ENCODE measurements at regions not wholly inside any gene's neighbourhood (a gene's known extent, or its start where the extent isn't known, plus 50 kb on each side); places are given as distances from the start of the nearest gene placed in this dataset.
A peak's percentile ranks its signal among the peaks of the same experiment; 100 is the strongest.
"Not testable (repeated sequence)": the region's sequence is repeated elsewhere in the genome, so short reads cannot be mapped to it uniquely, and the experiment has no call there.

DNA sequence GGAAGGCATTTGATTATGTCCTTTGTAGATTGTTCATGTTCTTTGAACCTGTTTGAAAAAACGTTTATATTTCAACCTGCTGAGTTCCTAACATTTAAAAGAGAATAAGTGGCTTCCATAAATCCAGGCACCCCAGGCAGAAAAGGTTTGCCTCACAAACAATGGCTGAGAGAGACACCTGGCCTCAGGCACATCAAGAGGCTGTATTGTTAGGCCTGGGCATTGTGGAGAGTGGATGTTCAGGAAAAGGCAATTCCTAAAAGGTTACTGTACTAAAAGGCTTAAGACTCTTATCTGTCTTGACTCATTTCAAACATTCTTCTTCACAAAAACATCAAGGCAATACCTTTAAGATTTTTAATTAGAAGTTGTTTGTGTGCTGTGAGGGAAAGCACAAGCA lies 811.7 kb downstream of the PRIM2 start:
- H3K4me2 ChIP-seq (ENCODE audit: insufficient read depth in 1 of 2, low read depth in 2 of 2, low read length in 2 of 2); H4K8ac ChIP-seq (ENCODE audit: extremely low read depth, insufficient read depth, low read length); H2BK15ac ChIP-seq (ENCODE audit: low read length); H3K36me3 ChIP-seq (ENCODE audit: control insufficient read depth in 2 of 4, insufficient read depth in 4 of 4, low read length in 3 of 4); H4K20me1 ChIP-seq (replicated peaks in 1 of 2; ENCODE audit: control insufficient read depth in 1 of 2, insufficient read depth in 2 of 2, low read length in 2 of 2); H3K4ac ChIP-seq (replicated peaks; ENCODE audit: insufficient read length, low read depth, low read length); H3K18ac ChIP-seq (ENCODE audit: extremely low read depth, low read length); H3K27ac ChIP-seq (ENCODE audit: low read depth, low read length); H4K5ac ChIP-seq (ENCODE audit: insufficient read length, low read depth, low read length); H4K91ac ChIP-seq (replicated peaks; ENCODE audit: insufficient read length, low read length); H3K56ac ChIP-seq (replicated peaks; ENCODE audit: insufficient read length, low read depth, low read length); H3K9ac ChIP-seq (replicated peaks in 1 of 4; ENCODE audit: extremely low read depth in 1 of 4, low read depth in 3 of 4, low read length in 3 of 4); POLR2A ChIA-PET (ENCODE audit: partially characterized antibody); H2AK5ac ChIP-seq (ENCODE audit: low read depth, low read length); H3K4me3 ChIP-seq (ENCODE audit: extremely low read depth in 1 of 4, insufficient read depth in 2 of 4, low read depth in 3 of 4, low read length in 4 of 4); H2BK12ac ChIP-seq (ENCODE audit: low read depth, low read length); H2BK120ac ChIP-seq (replicated peaks; ENCODE audit: low read depth, low read length); H3K14ac ChIP-seq (ENCODE audit: insufficient read length); H3K4me1 ChIP-seq (replicated peaks in 1 of 4; ENCODE audit: control insufficient read depth in 3 of 4, insufficient read depth in 4 of 4, low read length in 3 of 4); H3K27me3 ChIP-seq (replicated peaks in 1 of 4; ENCODE audit: control insufficient read depth in 3 of 4, extremely low read depth in 1 of 4, insufficient read depth in 3 of 4, low read length in 3 of 4); H3K79me2 ChIP-seq (ENCODE audit: control insufficient read depth in 1 of 2, insufficient read depth in 2 of 2, low read length in 2 of 2); H3K79me1 ChIP-seq (ENCODE audit: low read depth, low read length); H2BK20ac ChIP-seq (ENCODE audit: low read length); H3K23me2 ChIP-seq (ENCODE audit: low read depth, low read length); H3K23ac ChIP-seq (ENCODE audit: insufficient read length); CTCF ChIA-PET (ENCODE audit: partially characterized antibody); H2AFZ ChIP-seq (ENCODE audit: low read length); H2BK5ac ChIP-seq (ENCODE audit: low read depth, low read length): not testable (repeated sequence)
- 0 out of 2 replicates have a peak, but pooled peaks have one; percentile 50 for TF ChIP-seq TCF12 (IDR thresholded peaks at IDR 0.05; ENCODE audit: low read depth, low read length)
- H3K9me3 ChIP-seq (ENCODE audit: insufficient read depth in 2 of 2, low read depth in 1 of 2, low read length in 1 of 2): peaks cover 4 to 22% of the 10 kb centered on the region in 2 experiments; a peak in 2 of 4 replicates
- peak; percentile 90 for FAIRE-seq
- DNase-seq (ENCODE audit: low read depth in 1 of 2, low spot score in 2 of 2): peak in 1 of 2 experiments; percentile 3
- WGBS, 2 experiments (ENCODE audit: extremely low coverage in 1 of 2, insufficient coverage in 1 of 2, insufficient read length in 1 of 2, insufficient replicate concordance in 2 of 2, low coverage in 1 of 2, low lambda C conversion rate in 2 of 2, missing lambda C conversion rate in 1 of 2): 28% methylated on average over 1 of the region's 1 CpG; no CpG with 5 or more reads in 1 of the 2 experiments

DNA sequence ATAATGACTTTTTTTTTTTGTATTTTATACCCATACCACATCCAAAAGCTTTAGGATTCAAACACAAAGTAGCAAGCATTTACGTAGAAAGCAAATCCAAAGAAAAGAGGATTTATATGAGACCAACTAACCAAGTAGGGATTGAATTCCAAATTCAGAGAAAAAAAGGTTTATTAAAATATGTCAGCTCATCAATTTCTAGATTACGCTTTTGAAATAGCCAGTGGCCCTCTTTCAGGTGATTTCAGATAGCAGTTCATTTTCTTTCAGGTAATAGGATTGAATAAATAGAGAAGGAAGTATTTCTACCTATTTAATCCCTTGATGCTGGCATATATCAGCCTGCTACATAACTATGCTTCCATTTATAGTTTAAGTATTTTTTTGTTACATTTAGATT lies 822.3 kb downstream of the PRIM2 start:
- H4K91ac ChIP-seq (replicated peaks; ENCODE audit: insufficient read length, low read length); CTCF ChIA-PET (ENCODE audit: partially characterized antibody); H3K9ac ChIP-seq (replicated peaks in 1 of 4; ENCODE audit: extremely low read depth in 1 of 4, low read depth in 3 of 4, low read length in 3 of 4); FAIRE-seq; H3K27ac ChIP-seq (ENCODE audit: low read depth, low read length); H2BK12ac ChIP-seq (ENCODE audit: low read depth, low read length); H2AFZ ChIP-seq (ENCODE audit: low read length); H2BK120ac ChIP-seq (replicated peaks; ENCODE audit: low read depth, low read length); H3K4me1 ChIP-seq (replicated peaks in 1 of 4; ENCODE audit: control insufficient read depth in 3 of 4, insufficient read depth in 4 of 4, low read length in 3 of 4); H3K4ac ChIP-seq (replicated peaks; ENCODE audit: insufficient read length, low read depth, low read length); H4K8ac ChIP-seq (ENCODE audit: extremely low read depth, insufficient read depth, low read length); H3K14ac ChIP-seq (ENCODE audit: insufficient read length); H3K23me2 ChIP-seq (ENCODE audit: low read depth, low read length); H4K20me1 ChIP-seq (replicated peaks in 1 of 2; ENCODE audit: control insufficient read depth in 1 of 2, insufficient read depth in 2 of 2, low read length in 2 of 2); H3K18ac ChIP-seq (ENCODE audit: extremely low read depth, low read length); POLR2A ChIA-PET (ENCODE audit: partially characterized antibody); H2BK15ac ChIP-seq (ENCODE audit: low read length); H2BK5ac ChIP-seq (ENCODE audit: low read depth, low read length); H3K27me3 ChIP-seq (replicated peaks in 1 of 4; ENCODE audit: control insufficient read depth in 3 of 4, extremely low read depth in 1 of 4, insufficient read depth in 3 of 4, low read length in 3 of 4); H3K9me3 ChIP-seq (ENCODE audit: insufficient read depth in 2 of 2, low read depth in 1 of 2, low read length in 1 of 2); H3K36me3 ChIP-seq (ENCODE audit: control insufficient read depth in 2 of 4, insufficient read depth in 4 of 4, low read length in 3 of 4); H3K79me1 ChIP-seq (ENCODE audit: low read depth, low read length); H4K5ac ChIP-seq (ENCODE audit: insufficient read length, low read depth, low read length); H3K79me2 ChIP-seq (ENCODE audit: control insufficient read depth in 1 of 2, insufficient read depth in 2 of 2, low read length in 2 of 2); H3K56ac ChIP-seq (replicated peaks; ENCODE audit: insufficient read length, low read depth, low read length); H3K4me2 ChIP-seq (ENCODE audit: insufficient read depth in 1 of 2, low read depth in 2 of 2, low read length in 2 of 2); H2BK20ac ChIP-seq (ENCODE audit: low read length); DNase-seq (ENCODE audit: low read depth in 1 of 2, low spot score in 2 of 2); H3K23ac ChIP-seq (ENCODE audit: insufficient read length); H2AK5ac ChIP-seq (ENCODE audit: low read depth, low read length); H3K4me3 ChIP-seq (ENCODE audit: extremely low read depth in 1 of 4, insufficient read depth in 2 of 4, low read depth in 3 of 4, low read length in 4 of 4): not testable (repeated sequence)
- 91% methylated on average over 2 of the region's 2 CpGs; no CpG with 5 or more reads in 1 of the 2 experiments for WGBS, 2 experiments (ENCODE audit: extremely low coverage in 1 of 2, insufficient coverage in 1 of 2, insufficient read length in 1 of 2, insufficient replicate concordance in 2 of 2, low coverage in 1 of 2, low lambda C conversion rate in 2 of 2, missing lambda C conversion rate in 1 of 2)
